ENCODE measurements at regions not wholly inside any gene's neighbourhood (a gene's known extent, or its start where the extent isn't known, plus 50 kb on each side); places are given as distances from the start of the nearest gene placed in this dataset.
A peak's percentile ranks its signal among the peaks of the same experiment; 100 is the strongest.
"Not testable (repeated sequence)": the region's sequence is repeated elsewhere in the genome, so short reads cannot be mapped to it uniquely, and the experiment has no call there.

DNA sequence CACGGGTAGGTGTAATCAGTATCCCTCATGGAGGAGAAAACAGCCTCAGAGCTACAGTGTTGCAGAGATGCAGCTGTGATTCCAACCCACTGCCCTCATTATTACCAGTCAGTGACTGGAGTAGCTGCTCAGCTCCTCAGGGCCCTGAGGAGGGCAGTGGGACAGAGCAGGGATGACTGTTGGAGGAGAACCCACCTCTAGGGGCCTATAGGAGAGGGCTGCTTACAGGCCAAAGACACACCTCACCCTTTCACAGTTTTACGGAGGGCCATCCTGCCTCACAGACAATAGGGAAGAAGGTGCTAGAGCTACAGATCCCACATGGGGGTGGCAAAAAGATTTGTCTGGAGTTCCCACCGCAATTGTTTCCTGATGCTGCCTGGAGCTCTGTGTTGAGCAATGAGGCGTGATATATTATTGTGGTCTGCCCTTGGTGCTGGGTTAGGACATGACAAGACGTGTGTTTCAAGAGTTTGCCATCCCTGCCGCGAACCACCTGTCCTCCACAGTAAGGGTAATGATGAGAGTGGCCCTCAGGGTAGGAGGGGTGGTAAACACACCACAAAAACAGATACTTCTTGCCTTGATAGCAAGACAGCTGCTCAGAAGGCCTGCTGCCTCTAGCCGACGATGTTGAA lies 140.5 kb upstream of the TPM1 start:
- DNase-seq, result no peak

DNA sequence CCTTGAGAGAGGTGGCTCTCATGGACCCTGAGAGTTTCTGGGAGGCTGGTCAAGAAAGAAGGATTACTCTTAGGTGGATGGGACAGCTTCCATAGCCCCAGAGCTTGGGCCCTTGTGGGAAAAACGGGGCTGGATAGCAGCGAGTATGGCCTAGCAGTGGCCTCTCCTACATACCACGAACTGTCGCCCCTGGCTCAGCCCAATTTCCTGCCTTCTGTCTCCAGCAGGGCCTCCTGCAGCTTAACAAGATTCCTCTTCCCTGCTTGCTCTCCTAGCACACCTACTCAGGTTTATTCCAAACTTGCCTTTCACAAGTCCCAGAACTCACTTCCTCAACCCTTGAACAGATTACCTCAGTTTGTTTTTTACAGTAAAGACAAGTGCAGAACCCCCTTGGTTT lies 139.7 kb upstream of the TPM1 start:
- no peak for DNase-seq

DNA sequence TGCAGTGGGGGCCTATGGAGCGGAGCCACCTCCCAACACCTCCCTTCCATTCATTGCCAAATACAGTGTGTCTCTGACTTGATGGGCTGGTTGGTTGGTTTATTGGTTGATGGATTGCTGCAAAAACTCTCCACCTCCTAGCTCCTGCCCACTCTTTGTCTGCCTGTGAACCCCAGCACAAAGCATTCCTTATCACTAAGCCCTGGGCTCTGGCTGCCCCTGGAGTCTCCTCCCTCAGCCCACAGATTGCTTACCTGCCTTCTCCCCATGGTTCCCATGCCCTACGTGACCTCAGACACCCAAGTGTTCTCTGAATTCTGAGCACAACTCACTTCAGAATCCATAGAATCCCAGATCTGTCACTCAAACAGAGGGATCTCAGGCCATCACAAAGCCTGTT lies 139.1 kb upstream of the TPM1 start:
- DNase-seq, result no peak

DNA sequence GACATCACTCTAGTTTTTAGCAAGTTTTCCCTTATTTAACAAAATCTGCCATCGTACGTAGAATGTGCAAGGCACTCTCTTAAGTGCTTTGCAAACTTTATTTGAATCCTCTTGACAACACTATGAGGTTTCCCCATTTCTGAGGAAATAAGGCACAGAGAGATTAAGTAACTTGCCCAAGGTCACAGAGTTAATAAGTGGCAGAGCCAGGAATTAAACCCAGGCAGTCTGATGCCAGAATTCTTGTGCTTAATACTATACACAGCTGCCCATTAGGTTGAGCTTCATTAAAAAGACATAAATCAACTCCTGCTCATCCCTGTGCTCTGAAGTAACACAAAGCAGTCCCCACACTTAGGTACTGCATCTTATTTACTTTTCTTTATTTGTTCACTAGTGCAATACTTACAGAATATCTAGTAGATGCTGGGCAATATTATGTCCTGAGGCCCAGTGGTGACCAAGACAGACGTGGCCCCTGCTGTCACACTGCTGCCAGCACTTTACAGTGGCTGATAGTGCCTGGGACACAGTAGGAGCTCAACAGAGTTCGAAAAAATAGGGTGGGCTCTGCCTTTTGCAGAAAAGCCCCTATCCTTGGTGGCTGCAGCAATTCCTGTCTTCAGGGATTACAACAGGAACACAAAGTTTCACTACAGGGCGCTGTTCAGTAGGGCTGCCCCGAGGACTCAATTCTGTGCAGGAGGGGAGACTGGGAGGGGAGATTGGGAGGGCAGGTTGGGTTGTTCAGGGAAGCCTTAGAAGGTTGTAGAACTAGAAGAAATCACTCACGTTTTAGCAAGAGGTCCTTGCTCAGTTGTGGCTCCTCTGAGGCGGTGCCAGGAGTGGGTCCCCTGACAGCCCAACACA lies 138.3 kb upstream of the TPM1 start:
- DNase-seq, result no peak

DNA sequence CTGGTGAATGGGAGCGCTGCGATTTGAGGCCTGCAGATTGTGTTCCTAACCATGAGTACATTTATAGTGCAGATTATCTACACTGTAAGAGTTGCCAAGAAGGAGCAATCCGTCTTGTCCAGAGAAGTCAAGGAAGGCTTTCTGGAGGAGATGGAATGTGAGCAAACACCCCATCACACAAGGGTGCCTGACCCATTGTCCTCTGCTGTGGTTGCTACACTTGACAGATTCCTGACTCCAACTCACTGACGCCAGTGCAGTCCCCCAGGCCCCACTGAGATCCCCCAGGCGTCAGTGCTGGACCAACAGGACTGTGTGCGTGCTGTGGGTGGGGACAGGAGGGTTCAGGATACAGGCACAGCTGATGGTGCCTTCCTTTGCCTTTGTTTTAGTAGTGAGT lies 135.9 kb upstream of the TPM1 start:
- DNase-seq, result no peak

DNA sequence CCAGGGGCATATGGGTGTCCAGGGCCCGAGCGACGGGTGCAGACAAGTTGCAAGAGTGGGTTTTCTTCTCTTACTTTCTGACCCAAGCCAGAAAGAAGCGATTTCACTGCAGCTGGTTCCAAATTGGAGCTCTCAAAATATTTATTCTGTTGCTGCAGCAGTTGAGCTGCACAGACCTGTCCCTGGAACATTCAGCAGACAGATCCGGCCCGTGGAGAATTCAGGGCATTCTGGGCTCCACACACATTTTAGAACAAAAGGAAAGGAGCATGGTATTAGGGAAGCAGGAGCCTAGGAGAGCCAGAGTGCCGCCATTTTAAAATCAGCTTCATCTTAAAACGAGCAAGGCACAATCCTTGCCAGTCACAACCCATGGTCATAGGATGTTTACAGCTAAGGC lies 135.3 kb upstream of the TPM1 start:
- DNase-seq, result no peak

DNA sequence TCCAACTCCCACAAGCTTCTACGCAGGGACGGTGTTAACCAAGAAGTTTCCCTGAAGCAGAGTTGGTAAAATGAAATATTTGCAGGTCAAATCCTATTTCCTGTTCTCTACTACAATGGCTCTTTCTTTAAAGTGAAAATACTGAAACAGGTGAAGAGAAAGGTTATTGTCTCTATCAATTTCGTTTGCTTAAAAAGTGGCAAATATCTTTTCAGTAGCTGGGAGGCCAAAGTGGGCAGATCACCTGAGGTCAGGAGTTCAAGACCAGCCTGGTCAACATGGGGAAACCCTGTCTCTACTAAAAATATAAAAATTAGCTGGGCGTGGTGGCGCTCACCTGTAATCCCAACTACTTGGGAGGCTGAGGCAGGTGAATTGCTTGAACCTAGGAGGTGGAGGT lies 134.2 kb upstream of the TPM1 start:
- not testable (repeated sequence) for DNase-seq

DNA sequence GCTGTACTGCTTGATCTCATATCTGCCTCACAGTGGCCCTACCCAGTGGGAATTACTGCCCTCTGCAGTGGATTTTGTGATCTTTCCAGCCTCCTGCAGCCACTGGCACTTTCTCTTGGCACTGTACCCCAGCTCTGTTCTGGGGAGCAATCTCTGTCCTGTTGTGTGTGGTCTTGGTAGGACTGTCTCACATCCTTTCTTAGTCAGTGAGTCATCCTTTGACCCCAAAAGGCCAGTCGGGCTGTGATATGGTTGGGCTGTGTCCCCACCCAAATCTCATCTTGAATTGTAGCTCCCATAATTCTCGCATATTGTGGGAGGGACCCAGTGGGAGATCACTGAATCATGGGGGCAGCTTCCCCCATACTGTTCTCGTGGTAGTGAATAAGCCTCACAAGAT lies 133.3 kb upstream of the TPM1 start:
- no peak for DNase-seq

DNA sequence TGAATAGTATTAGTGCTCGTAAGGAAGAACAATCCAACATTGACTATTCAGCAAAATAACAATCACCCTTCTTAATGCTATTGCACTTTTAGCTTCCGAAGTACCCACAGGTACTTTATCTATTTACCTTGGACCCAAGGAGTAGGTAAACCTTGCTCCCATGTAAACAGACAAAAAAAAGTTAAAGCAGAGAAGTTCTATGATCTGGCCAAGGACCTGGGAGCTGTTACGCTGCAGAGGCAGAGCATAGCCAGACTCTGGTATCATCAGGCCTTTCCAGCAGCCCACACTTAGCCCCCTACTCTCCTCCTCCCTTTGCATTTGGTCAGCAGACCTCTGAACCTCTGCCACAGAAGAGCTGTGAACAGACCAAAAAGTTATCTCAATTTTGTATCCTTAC lies 130.3 kb upstream of the TPM1 start:
- no peak for DNase-seq

DNA sequence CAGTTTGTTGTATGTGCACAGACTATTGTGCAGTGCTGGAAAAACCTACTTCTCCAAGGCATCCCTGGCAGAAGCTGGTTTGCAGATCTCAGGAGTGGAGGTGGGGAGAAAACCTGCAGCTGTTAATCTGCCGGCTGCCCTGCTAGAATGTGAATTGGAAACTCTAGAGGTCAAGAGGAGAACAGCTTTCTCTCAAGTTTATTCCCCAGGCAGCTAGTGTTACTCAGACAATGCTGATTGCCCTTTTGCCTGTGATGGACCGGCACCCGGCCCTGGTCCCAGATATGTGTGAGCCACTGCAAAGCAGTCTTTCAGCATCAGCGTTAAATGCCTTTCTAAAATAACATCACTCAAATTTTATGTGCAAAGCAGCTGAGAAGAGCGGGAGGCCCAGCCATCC lies 129.7 kb upstream of the TPM1 start:
- DNase-seq, result no peak

DNA sequence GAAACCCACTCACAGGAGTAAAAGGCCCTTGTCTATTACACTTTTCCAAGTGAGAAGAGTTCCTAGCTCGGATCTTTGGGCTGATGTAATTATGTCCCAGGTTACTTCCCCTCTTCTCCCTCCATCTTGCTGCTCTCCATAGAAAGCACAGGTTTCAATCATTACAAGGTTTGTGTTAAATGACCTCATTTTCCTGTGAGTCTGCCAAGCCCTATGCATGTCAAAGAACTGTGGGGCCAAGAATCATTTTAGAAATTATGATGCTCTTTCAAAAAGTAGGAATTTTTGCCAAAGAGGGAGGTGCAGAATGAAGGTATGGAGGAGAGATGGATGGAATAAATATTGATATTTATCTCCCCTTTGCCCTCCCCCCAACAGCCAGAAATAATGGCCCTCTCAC lies 129.3 kb upstream of the TPM1 start:
- no peak for DNase-seq

DNA sequence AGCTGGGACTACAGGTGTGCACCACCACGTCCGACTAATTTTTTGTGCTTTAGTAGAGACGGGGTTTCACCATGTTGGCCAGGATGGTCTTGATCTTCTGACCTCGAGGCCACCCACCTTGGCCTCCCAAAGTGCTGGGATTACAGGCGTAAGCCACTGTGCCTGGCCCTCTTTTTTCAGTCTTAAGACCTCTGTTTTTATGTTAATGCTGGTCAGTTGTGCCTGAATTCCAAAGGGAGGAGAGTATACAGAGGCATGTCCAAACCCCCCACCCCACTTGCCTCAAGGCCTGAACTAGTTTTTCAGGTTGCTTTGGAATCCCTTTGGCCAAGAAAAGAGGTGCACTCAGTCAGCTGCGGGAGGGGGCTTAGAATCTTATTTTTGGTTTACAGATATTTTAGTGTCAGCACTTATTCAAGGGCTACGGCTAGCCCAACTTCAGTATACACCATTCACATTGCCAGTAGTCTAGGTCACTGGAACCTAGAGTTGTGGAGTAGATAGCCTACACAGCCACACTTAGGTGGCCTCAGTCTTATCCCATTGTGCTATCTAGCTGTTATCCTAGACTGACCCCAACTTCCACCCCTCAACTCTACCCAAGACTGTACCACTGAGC lies 128.0 kb upstream of the TPM1 start:
- DNase-seq, result no peak

DNA sequence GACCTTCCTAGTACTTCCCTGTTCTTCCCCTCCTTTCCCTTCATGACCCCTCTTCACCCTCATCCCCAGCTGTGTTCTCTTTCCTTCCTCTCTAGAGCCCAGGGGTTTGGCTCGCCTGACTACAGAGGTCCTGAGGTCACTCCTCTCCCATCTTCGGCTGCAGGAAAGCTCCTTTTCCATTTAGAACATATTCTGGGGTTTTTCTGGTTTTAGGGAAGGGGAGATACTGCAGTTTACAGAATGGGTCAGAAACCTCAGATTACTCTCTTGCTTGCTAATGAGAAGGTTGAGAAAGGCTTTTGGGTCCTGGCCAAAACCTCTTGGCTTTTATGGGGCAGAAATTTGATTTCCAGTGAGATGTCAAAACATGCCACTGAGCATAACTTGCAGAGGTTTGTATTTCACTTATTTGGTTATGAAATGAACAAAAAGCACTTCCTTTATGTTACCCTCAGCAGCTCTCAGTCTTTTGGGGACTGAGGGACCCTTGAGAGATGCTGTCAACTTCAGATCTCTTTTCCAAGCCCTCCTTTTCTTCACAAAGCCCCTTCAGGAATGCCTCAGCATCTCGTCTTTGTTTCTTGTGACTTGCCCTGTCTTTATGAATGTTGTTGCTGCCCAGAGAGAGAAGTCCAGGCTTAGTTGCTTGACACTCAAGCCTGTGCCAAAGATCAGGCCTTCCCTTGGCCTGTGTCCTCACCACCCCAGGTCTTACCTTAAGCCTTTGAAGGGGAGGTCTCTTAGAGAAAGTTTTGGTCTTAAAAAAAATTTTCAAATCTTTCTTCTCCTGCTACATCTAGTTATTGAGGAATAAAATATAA lies 121.7 kb upstream of the TPM1 start:
- peak; percentile 40 for DNase-seq

DNA sequence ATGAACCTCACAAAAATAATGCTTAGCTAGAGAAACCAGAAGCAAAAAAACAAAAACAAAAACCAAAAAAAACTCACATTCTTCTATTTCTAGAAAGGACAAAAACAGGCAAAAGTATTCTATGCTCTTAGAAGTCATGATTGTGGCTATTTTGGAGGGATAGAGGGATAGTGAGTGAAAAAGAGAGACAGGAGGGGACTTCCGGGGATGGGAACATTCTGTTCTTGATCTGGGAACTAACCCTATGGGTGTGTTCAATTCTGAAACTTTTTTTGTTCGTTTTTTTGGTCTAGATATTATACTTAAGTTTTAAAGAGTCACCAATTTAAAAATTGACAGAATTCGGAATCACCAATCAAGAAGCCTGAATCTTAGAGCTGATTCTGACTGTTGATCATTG lies 120.0 kb upstream of the TPM1 start:
- no peak for DNase-seq

DNA sequence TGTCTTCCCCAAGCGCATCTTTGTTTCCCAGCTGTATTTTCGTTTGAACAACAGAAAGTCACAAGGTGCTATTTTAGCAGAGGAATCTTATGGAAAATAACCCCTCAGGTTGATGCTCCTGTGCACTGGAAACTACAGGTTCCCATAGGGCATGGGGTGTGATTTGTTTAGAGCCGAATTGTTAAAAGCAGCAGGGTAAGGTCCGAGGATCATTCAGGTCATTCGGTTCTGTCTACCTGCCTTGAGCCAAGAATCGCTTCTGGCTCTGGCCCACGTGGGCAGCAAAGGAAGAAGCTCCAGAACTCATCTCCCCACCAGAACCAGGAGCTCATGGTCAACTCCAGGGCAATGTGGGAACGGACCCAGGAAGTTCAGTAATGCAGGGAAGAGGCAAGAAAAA lies 116.7 kb upstream of the TPM1 start:
- no peak for DNase-seq

DNA sequence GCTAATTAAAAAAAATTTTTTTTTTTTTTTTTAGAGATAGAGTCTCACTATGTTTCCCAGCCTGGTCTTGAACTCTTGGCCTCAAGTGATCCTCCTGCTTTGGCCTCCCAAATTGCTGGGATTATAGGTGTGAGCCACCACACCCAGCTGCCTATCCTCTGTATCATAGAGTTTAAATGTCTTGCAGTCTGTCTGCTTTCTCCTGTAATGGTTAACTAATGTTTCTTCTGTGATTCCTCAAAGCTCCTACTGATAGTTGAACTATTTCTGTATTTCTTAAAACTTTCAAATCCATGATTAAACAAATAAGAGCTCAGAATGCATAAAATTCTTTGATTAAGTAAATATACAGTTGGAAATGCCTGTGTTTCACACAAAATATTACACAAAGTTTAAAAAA lies 115.4 kb upstream of the TPM1 start:
- DNase-seq, result no peak

DNA sequence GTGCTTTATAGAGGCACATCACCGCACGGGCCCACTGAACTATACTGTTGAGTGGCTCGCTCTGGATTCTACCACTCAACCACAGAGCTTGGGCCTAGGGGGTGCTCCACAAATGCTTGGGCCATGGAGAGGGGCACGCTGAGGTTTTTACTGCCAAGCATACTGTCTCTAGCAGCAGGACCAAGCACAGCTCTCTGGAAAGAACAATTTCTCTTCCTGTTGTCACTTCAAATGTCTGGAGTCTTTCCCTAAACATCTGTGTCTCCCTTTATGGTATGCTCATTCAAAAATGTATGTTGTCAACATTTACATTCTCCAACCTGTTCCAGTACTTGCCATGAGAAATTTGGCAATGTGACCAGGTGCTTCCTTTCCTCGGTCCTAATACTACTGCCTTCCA lies 114.7 kb upstream of the TPM1 start:
- no peak for DNase-seq

DNA sequence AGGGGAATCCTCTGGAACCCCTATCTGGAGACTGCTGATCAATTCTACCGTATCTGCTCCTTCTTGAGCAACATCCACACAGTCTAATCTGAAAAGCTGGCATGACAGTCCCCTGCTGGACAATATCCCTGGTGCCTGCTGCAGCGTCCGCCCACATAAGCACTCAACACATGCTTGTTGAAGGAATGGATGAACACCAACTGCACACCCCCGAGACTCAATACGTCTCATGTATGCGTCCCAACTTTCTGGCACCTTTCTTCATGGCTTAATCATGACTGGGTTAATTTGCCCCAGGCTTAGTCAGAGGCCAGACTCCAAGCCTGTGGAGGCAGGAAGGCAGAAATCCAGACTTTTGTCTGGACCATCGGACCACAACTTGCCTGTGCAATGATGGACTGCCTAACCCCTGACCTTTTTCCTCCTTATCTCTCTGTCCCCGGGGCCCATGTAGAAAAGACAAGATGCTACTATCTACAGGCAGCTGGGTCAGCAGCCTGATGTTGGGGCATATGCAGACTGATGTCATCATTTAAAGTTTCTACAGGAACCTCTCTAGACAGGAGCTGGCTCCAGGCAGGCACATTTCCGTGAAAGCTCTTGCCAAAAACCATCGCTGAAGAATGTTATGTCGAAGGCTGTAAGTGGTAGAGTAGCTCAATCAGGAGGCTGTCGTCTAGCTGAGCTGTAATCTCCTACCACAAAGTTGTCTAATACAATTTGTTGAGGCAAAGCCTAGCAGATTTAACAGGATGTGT lies 114.1 kb upstream of the TPM1 start:
- no peak for DNase-seq

DNA sequence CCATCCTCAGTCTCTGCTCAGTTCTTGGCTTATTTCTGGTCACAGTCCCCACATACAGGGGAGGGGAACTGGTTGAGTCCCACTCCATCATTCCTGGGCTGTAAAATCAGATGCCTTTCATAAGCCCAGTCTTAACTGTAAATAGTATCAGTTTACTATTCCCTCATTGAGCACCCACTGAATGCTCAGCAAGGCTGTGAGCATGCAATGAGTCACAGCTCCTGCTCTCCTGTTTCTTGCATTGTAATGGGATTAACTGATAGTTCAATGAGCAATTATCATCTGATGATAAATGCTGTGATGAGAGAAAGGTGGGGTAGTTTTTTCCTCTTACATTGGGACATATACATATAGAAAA lies 113.6 kb upstream of the TPM1 start:
- DNase-seq, result no peak

DNA sequence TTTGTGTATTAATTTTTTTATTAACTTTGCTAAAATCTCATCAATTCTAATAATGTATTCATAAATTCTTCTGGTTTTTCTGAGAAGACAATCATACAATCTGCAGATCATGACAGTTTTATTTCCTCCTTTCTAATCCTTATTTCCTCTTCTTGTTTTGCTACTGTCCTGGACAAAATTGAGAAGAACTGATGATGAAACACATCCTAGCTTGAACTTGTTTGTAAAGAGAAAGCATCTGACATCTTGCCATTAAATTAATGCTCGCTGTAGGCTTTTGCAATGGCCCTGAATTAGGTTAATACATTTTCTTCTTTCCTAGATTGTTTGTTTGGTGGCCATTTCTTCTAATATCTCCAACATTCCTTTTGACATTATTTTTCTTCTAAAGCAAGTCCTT lies 110.9 kb upstream of the TPM1 start:
- peak; percentile 46 for DNase-seq

DNA sequence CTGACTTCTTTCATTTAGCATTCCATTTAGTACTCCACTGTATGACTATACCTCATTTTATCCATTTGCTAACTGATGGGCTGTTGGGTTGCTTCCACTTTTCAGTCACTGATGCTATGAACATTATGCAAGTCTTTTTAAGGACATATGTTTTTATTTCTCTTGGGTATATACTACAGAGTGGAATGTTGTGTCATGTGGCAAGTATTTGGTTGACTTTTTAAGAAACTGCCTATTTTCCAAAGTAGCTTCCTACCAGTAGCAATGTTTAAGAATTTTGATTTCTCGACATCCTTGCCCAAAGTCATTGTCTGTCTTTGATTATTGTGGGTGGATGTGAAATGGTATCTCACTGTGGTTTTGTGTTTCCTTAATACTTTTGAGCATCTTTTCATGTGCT lies 110.1 kb upstream of the TPM1 start:
- no peak for DNase-seq

DNA sequence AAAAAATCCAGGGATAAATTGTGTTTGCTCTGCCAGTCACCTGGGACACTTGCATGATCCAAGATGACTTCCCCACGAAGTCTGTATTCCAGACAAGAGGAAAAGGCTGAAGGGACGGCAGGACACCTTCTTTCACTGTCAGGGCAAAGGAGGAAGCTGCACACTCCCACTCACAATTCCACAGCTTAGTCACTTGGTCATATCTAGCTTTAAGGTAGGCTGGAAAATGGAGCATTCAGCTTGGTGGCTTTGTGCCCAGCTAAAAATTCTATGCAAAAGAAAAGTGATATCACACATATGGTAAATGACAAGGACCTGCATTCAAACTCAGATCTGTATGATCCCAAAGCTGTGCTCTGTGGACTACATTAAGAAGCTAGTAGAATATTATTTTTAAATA lies 109.2 kb upstream of the TPM1 start:
- DNase-seq, result no peak
